Kidney tubule cell (primary cell): ENCODE measurements at regions not wholly inside any gene's neighbourhood (a gene's known extent, or its start where the extent isn't known, plus 50 kb on each side); places are given as distances from the start of the nearest gene placed in this dataset.

Source experiments
- DNase-seq: peaks from one replicate; pipeline ENCODE4 v3.0.0-alpha.2; 2018; ENCODE audit warnings: low spot score

DNA sequence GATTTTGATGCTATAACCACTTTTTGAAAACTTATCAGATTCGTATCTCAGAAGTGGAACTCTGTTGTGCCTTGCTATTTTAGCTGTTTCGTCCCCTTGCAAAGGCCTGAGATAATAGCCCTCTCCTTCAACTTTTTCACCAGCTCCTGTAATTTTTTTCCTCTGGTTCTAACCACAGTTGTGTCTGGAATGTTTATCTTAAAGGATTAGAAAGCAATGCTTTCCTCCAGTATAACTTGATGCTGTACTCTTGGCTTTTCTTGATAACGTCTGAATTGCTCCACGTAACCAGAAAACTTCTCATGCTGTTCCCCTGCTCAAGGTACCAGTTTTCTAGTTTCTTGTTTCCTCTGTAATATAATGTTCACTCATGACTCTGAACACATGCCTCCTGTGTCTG lies 209.4 kb downstream of the DTWD2 start:
- no peak for DNase-seq

DNA sequence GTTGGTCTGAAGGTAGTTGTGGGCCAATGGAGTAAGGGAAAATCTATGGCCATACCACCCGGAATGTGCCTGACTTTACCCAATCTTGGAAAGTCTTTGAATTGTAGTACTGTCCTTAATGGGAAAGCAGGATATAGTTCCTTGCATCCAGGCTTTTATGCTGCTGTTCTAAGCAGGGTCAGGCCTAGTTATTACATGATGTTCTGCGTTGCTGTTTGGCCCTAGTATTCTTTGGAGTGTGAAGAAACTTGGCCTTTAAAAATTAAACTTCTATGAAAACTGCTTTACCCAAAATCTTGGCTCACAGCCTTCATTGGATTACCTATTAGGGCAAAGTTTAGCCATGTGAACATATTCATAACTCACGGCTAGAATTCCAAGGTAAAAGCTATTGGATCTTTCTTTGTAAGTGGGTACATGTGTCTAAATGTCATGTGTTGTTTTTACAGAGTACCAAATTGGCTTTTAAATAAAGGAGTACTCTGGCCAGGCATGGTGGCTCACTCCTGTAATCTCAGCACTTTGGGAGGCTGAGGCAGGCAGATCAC lies 211.1 kb downstream of the DTWD2 start:
- peak; percentile 22 for DNase-seq

DNA sequence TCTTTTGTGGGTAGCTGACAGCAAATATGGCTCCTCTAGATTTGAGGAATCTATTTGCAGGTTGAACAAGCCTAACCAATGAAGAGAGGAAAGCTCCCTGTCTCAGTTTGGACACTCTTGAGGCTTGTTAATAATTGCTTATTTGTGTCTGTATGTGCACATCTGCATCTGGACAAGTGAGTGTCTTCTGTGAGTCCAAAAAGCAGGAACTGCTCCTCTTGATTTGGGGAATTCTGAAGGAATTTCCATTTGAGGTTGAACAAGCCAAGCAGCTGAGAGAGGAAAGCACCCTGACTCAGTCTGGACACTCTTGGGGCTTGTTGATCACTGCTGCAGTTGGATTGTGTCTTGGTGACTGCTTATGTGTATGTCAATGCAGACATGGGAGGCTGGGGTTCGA lies 211.6 kb downstream of the DTWD2 start:
- peak; percentile 45 for DNase-seq

DNA sequence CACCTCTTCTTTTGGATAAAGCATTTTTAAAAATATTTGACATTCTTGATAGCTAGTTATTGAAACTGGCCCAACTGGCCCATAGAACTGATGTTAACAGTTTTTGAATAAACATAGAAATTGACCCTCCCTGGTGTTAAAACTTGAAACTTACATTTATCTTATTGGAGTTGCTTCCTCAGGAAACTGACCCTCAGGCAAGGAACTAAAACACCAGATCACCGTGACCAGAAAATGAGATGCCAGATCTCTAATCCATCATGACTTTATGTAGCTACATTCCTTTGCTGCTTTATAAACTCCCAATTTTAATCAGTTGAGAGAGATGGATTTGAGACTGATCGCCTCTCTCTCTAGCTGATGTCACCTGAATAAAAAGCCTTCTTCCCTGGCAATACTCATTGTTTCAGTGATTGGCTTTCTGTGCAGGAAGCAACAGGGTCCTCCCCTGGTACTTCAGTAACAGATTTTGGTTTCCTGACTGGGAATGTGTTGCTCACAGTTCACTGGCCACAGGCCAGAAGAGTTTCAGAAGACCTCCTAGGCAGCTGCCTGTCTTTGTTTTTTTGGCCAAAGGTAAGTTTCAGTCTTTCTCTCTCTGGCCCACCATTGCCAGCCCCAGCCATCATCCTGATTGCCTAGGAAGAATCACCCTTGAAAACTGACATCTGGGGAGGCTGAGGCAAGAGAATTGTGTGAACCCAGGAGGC lies 212.4 kb downstream of the DTWD2 start:
- peak; percentile 36 for DNase-seq

DNA sequence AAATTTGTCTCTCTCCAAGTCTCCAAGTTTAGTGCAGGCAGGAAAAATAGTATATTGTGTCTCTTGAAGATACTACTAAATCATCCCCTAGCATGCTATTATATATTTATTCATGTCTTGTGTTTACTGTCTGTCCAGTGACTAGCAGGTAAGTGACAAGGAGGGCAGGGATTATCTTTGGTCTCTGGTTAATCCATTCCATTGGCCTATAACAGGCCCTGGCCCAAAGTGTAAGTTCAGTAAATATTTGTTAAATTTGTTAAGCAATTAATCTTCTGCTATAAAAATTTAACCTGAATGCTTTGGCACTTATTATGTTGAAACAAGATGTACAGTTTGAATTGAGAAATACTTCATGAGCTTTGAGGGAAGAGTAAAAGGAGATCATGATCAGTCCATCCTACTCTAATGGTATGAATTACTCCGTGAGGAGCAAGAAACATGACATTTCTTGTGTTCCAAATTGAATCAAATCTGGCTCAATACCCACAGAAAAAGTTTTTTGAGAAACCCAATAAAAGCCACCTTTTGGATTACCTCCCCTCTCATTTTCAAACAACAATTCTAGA lies 219.7 kb downstream of the DTWD2 start:
- DNase-seq, result no peak

DNA sequence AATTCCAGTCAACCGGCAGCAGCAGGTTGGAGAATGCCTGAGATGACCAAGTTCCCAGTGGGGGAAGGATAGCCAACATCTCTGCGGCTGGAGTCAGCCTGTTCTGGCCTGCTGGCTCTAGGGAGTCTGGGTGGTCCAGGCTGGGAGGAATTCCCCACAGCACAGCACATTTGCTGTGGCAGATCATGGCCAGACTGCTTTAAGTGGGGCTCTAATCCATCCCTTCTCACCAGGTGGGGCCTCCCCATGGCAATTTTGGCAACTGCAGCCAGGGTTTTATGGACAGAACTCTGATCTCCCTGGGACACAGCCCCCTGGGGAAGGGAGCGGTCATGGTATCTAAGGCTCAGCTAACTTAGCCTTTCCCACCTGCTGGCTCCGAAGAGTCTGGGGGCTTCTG lies 226.1 kb downstream of the DTWD2 start:
- no peak for DNase-seq

DNA sequence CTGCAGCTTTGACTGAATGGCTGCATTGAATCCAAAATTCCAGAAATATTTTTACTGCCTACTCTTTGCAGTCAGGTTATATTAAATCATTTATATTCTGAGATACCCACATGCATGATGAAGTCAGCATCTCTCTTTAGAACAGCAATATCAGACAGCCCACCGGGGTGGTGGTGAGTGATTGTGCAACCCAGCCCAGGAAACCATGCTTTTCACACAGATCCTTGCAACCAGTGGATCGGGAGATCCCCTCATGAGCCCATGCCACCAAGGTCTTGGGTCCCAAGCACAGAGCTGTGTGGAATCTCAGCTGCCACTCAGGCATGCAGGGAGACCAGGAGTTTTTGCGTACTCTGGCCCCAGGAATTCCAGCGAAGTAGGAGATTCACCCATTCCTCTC lies 226.5 kb downstream of the DTWD2 start:
- DNase-seq, result no peak

DNA sequence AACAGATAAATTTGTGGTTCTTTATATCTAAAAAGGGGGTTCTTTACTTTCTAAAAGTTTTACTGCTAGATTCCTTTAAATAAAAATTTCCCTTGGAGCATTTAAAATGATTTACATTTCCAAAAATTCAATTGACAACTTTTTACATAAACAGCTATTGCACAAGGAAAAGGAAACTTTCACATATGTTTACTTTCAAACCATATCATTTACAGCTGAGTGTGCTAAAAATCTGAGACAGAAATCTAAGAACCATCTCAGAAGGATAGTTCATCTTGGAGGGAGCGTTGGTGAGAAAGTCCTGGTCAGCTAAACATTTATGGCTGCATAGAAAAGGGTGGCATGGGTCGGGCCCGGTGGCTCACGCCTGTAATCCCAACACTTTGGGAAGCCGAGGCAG lies 235.4 kb downstream of the DTWD2 start:
- DNase-seq, result no peak

DNA sequence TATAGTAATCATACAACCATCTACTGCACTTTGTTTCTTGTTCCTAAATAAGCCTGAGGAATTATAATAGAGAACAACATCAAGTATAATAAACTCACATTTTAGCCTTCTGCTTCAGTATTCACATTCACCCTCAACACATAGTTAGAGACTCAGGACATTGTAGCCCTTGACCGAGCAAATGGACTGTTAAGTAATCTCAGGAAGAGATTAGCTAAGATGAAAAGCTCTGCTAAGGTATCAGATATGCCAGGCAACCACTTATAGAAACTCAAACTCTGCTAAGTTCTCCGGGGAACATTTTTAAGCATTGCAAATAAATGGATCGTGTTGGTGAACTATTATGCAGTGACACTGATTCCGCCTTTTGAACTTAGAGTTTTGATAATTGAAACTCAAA lies 252.0 kb downstream of the DTWD2 start:
- DNase-seq, result no peak

DNA sequence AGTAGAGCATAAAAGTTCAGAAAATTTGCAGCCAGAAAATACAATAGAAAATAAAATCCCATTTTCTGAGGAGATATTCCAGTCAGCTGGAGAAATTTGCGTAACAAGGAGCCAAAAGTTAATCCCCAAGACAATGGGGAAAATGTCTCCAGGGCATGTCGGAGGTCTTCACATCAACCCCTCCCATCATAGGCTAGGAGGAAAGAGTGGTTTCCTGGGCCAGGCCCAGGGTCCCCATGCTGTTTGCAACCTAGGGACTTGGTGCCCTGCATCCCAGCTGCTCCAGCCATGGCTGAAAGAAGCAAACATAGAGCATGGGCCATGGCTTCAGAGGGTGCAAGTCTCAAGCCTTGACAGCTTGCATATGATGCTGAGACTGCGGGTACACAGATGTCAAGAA lies 255.0 kb downstream of the DTWD2 start:
- DNase-seq, result no peak

DNA sequence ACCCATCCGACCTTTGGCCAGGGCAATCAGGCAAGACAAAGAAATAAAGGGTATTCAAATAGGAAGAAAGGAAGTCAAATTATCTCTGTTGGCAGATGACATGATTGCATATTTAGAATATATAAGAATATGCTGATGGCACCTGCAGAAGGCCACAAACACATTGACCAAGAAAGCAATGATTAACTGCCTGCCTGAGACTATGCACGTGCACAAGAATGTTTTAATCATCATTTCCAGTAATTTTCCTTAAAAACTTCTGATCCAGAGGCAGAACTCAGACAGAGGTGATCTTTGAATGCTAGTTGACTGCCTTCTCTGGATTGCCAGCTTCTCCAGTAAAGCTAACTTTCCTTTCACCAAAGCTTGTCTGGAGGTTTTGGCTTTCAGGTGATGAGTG lies 260.2 kb downstream of the DTWD2 start:
- no peak for DNase-seq

DNA sequence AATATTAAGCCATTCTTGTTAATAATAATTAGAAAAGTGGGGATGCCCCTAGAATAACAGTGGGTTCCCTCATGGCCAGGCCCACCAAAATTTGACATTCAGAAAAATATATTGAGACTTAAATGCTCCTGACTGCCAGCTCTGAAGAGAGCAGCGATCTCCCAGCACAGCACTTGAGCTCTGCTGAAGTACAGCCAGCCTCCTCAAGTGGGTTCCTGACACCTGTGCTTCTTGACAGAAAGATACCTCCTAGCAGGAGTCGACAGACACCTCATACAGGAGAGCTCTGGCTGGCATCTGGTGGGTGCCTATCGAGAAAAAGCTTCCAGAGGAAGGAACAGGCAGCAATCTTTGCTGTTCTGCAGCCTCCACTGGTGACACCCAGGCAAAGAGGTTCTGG lies 261.5 kb downstream of the DTWD2 start:
- no peak for DNase-seq

DNA sequence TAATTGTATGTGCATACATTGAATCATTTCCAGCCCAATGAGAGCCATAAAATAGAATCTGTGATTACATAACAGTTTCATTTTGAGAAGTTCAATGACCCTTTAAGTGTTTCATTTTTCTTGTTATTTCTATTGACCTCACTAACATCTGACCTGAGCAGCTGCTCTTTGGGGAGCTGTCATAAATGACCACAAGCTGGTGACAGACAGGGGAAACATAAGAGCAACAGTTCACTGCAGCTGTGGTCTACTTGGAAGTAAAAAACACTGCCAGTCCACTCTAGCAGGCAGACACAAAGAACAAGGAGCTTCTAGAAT lies 265.4 kb downstream of the DTWD2 start:
- DNase-seq, result no peak

DNA sequence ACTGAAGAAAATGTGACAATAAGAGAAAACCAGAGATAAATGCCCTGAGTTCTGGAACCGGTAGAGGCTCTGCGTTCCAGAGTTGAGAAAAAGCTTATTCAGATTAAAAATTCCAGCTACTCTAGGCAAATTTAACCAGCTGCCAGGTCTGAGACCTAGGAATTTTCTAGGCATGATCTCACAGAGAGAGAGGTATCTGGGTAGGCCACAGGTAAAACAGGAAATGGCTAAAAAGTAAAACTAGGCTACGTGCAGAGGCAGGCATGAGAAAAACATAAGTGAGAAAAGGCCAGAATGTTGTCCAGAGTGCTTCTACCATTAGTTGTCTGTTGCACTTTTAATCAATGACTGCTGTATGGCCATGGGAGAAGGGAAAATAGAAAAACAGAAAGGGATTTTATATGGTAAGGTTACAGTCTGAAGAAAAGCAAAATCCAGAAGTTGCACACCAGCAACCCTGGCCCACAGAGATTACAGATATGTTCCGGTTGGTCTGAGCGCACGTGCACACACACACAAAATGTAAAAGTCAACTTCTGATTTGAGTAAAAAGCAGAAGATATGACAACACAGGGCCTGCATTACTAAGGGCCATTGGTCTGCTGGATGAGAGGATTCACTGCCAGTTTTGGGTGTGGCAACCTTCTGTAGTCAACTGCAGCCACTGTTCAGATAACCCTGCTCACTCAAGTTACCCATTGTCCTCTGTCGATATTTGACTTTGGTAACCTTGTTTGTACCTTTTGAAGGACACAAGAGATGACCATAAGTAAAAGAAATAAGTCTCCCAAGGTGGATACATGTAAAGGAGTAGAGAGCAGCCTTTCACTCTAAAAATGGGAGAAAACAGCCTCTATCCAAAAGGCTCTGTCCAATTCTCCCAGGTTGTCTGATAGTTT lies 266.0 kb downstream of the DTWD2 start:
- DNase-seq, result no peak

DNA sequence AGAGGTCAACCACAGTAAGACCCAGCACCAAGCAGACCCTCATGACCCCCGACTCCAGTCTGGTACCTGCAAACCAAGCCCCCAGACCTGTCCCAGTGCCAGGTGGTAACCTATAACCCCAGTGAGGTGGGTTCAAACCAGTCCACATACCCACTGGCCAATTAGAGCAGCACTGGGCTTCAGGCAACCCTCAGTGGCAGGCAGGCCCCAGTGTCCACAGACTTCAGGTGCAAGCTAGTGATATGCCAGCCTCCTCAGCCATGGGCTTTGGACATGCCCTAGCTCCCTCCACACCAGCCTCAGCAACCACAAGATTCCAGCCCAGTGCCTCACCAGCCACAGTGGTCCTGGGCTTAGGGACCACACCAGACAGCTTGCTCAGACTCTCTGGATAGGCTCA lies 276.6 kb downstream of the DTWD2 start:
- no peak for DNase-seq

DNA sequence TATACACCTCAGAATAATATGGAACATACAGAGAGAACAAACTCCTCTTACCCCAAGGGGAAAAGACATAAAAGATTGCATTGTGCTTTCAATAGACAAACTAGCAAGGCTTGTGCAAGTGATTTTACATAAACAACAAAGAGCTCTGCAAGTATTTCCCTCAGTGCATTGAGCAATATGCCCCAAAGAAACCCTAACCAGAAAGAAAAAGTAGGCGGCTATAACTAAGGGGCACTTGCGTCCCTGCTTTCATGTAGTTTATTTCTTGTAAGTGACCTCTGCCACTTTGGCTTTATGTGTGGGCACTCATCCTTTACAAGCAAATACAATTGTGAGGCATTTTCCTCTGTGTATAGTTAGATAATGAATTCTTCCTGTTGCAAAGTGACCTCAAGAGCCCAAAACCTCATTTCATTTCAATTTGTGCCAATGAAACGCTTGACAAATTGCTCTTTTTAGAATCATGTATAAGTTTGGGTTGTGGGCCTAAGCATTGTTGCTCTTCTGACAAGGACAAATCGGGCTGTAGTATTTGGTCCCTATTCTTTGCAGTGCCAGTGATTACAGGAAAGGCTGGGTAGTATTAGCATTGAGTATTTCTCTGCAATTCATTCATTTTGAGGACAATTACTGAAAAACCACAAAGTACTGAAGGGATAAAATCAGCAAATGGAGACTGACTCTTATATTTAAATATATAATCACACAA lies 282.2 kb downstream of the DTWD2 start:
- no peak for DNase-seq

DNA sequence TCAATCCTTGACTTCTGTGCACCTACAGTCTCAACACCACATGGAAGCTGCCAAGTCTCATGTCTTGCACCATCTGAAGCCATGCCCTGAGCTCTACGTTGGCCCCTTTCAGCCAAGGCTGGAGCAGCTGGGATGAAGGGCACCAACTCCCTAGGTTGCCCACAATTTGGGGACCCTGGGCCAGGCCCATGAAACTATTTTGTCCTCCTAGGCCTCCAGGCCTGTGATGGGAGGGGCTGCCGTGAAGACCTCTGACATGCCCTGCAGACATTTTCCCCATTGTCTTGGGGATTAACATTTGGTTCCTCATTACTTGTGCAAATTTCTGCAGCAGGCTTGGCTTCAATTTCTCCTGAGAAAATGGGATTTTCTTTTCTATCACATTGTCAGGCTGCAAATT lies 285.1 kb downstream of the DTWD2 start:
- DNase-seq, result no peak

DNA sequence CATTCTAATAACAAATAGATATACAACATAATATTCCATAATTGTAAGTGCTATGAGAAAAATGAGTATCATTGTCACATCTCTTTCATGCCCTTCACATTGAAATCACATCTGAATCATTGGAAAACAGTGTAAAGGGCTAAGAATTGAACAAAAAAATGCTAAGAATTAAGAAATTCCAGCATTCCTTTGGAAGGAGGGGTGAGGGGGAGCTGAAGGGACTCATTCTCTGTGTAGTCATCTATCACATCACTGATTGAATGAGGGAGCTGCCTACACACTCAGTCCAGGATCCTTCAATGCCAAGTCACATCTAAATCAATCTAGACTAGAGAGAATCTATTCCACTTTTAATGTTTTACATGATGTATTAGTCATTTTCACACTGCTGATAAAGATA lies 286.6 kb downstream of the DTWD2 start:
- DNase-seq, result peak; percentile 4

DNA sequence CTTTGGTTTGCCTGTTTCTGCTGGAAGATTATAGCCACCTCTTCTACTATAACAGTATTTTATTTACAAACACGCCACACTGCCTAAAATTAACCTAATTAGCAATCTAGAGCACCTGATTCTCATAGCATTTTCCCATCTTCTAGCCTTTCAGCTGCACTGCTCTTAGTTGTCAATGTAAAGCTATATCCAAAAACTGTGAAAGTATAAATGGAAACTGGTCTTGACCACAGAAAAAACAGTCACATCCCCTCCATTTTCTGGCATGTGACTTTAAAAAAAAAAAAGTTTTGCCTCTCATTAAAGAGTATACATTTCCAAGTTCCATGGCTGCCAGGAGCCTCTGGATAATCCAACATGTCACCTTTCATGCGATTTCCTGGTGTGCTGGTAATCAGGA lies 287.8 kb downstream of the DTWD2 start:
- no peak for DNase-seq

DNA sequence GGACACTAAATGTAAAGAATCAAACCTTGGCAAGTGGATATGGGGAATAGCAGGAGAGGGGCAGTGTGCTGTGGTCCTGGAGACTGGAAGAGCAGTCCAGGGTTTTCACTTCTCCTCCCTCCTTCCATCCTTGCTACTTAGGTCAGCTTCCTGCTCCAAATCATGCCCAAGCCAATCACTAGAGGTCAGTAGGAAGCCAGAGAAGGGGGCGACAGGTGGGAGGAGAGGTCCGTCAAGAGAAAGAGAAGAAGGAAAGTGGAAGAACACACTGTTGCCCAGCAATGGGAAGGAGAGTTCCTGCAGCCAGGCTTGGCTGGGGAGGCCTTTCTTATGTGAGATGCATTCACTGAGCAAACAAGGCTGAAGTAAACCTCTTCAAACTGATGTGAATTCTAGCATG lies 289.6 kb downstream of the DTWD2 start:
- no peak for DNase-seq

DNA sequence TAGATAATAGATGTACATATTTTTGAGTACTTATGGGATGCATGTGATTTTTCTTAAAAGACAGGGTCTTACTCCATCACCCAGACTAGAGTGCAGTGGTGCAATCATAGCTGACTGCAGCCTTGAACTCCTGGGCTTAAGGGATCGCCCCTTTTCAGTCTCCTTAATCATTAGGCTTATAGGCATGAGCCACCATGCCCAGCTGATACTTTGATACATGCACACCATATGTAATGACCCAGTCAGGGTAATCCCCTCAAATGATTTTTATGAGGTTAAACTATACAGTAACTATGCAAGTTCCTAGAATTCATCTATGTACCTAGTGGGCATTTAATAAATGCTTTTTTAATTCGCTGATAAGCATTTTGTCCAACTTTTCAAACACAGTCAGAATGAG lies 292.3 kb downstream of the DTWD2 start:
- no peak for DNase-seq

DNA sequence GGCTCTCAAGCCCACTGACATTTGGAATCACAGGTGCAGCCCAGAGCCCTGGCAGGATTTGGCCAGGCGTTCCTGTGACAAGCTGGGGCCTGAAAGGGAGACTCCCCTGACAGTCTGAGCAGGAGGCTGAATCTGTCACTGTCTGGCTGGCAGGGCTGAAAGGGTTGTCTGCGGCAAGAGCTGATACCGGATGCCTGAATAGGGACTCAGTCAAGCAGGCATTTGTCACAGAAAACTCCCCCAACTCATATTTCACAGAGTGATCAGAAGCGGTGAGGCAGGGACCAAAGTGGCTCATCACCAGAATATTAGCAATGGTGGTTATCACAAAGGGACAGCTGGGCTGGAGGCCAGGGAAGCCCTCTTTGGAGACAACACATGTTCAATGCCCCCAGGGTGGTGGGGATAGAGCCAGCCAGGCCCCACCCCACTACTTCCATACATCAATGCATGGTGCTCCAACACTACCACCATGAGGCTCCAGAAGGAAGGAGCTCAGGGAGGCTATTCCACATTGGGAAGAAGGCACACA lies 295.5 kb downstream of the DTWD2 start:
- DNase-seq, result no peak
